ENCODE measurements at regions not wholly inside any gene's neighbourhood (a gene's known extent, or its start where the extent isn't known, plus 50 kb on each side); places are given as distances from the start of the nearest gene placed in this dataset.
A peak's percentile ranks its signal among the peaks of the same experiment; 100 is the strongest.
"Not testable (repeated sequence)": the region's sequence is repeated elsewhere in the genome, so short reads cannot be mapped to it uniquely, and the experiment has no call there.

DNA sequence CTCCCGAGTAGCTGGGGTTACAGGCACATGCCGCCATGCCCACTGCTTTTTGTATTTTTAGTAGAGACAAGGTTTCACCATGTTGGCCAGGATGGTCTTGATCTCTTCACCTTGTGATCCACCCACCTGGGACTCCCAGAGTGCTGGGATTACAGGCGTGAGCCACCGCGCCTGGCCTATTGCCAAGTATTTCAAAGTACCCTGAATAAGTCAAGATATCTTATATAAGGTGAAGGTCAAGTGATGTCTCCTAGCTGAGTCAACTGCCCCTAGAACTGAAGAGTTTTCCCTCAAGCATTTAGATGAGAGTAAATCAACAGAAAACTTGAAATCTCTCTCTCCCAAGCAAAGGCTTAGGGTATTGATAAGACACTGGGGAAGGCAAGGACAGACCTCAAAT, 63.9 kb downstream of the RPL22L1 start:
- WGBS, 3 donors: 90 to 94% (median 90%) methylated on average over 5 of the region's 5 CpGs
- Histone ChIP-seq H3K27me3 (ENCODE audit: control insufficient read depth in 3 of 3, insufficient read depth in 3 of 3, low read length in 3 of 3) (no peaks in the 10 kb centered on the region), H3K4me1 (ENCODE audit: control insufficient read depth in 3 of 3, insufficient read depth in 2 of 3, low read depth in 1 of 3, low read length in 2 of 3) (peaks cover 2 to 19% (median 4%) of the 10 kb centered on the region in 3 donors), H3K9me3 (ENCODE audit: control insufficient read depth in 2 of 2, insufficient read depth in 1 of 2, low read depth in 1 of 2, low read length in 1 of 2) (no peaks in the 10 kb centered on the region), H3K36me3 (ENCODE audit: control insufficient read depth in 3 of 3, insufficient read depth in 2 of 3, low read depth in 1 of 3, low read length in 3 of 3) (no peaks in the 10 kb centered on the region), H3K4me3 (ENCODE audit: low read depth in 1 of 3, low read length in 3 of 3) (no peak overlapping the region), H3K27ac (ENCODE audit: low read depth in 1 of 3, low read length in 2 of 3) (no peak overlapping the region)
- DNase-seq (no peak), FAIRE-seq (no peak)

DNA sequence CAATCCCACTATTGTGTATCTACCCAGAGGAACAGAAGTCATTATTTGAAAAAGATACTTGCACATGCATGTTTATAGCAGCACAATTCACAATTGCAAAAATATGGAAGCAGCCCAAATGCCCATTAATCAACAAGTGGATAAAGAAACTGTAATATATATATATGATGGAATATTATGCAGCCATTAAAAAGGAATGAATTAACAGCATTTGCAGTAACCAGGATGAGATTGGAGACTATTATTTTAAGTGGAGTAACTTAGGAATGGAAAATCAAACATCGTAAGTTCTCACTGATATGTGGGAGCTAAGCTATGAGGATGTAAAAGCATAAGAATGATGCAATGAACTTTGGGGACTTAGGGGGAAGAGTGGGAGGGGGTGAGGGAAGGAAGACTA, 64.7 kb downstream of the RPL22L1 start:
- H3K9me3 ChIP-seq (ENCODE audit: control insufficient read depth in 2 of 2, insufficient read depth in 1 of 2, low read depth in 1 of 2, low read length in 1 of 2); H3K4me3 ChIP-seq (ENCODE audit: low read depth in 1 of 3, low read length in 3 of 3); DNase-seq; H3K27ac ChIP-seq (ENCODE audit: low read depth in 1 of 3, low read length in 2 of 3); FAIRE-seq; H3K36me3 ChIP-seq (ENCODE audit: control insufficient read depth in 3 of 3, insufficient read depth in 2 of 3, low read depth in 1 of 3, low read length in 3 of 3); H3K27me3 ChIP-seq (ENCODE audit: control insufficient read depth in 3 of 3, insufficient read depth in 3 of 3, low read length in 3 of 3): not testable (repeated sequence)
- peaks cover 2 to 11% (median 4%) of the 10 kb centered on the region in 3 donors for H3K4me1 ChIP-seq (ENCODE audit: control insufficient read depth in 3 of 3, insufficient read depth in 2 of 3, low read depth in 1 of 3, low read length in 2 of 3)
- WGBS, 3 donors: 95 to 100% (median 97%) methylated on average over 1 of the region's 1 CpG

DNA sequence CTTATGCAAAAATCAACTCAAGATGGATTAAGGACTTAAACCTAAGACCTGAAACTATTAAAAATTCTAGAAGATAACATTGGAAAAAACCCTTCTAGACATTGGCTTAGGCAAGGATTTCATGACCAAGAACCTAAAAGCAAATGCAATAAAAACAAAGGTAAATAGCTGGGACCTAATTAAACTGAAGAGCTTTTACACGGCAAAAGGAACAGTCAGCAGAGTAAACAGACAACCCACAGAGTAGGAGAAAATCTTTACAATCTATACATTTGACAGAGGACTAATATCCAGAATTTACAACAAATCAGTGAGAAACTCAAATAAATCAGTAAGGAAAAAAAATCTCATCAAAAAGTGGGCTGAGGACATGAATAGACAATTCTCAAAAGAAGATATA, 65.4 kb downstream of the RPL22L1 start:
- not testable (repeated sequence) for DNase-seq; H3K9me3 ChIP-seq (ENCODE audit: control insufficient read depth in 2 of 2, insufficient read depth in 1 of 2, low read depth in 1 of 2, low read length in 1 of 2); H3K4me1 ChIP-seq (ENCODE audit: control insufficient read depth in 3 of 3, insufficient read depth in 2 of 3, low read depth in 1 of 3, low read length in 2 of 3); H3K4me3 ChIP-seq (ENCODE audit: low read depth in 1 of 3, low read length in 3 of 3); H3K27me3 ChIP-seq (ENCODE audit: control insufficient read depth in 3 of 3, insufficient read depth in 3 of 3, low read length in 3 of 3); H3K27ac ChIP-seq (ENCODE audit: low read depth in 1 of 3, low read length in 2 of 3); FAIRE-seq; H3K36me3 ChIP-seq (ENCODE audit: control insufficient read depth in 3 of 3, insufficient read depth in 2 of 3, low read depth in 1 of 3, low read length in 3 of 3)
- WGBS, 3 donors: 50 to 67% (median 58%) methylated on average over 1 of the region's 1 CpG

DNA sequence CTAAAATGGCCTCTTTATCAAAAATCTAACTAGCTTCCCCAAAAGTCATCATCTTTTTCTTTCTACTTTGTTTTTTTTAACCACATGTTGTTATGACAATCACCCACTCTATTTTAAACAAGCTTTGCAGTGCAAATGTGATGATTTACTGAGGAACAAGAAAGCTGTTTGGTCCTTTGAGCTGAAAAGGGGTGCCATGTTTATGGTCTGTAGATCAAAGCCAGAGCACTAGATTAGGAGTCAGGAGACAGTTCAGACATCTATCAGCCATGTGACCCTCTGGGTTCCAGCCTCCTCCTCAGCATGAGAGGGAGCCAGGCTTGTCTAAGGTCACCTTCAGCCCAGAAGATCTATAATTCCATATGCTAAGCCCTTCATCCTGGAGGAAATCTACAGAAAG, 65.9 kb downstream of the RPL22L1 start:
- Histone ChIP-seq H3K27ac (ENCODE audit: low read depth in 1 of 3, low read length in 2 of 3) (no peak overlapping the region), H3K4me3 (ENCODE audit: low read depth in 1 of 3, low read length in 3 of 3) (no peak overlapping the region), H3K9me3 (ENCODE audit: control insufficient read depth in 2 of 2, insufficient read depth in 1 of 2, low read depth in 1 of 2, low read length in 1 of 2) (no peaks in the 10 kb centered on the region), H3K36me3 (ENCODE audit: control insufficient read depth in 3 of 3, insufficient read depth in 2 of 3, low read depth in 1 of 3, low read length in 3 of 3) (no peaks in the 10 kb centered on the region), H3K27me3 (ENCODE audit: control insufficient read depth in 3 of 3, insufficient read depth in 3 of 3, low read length in 3 of 3) (no peaks in the 10 kb centered on the region), H3K4me1 (ENCODE audit: control insufficient read depth in 3 of 3, insufficient read depth in 2 of 3, low read depth in 1 of 3, low read length in 2 of 3) (peaks cover under 1 to 3% (median under 1%) of the 10 kb centered on the region in 3 donors)
- DNase-seq: no peak
- FAIRE-seq: no peak

DNA sequence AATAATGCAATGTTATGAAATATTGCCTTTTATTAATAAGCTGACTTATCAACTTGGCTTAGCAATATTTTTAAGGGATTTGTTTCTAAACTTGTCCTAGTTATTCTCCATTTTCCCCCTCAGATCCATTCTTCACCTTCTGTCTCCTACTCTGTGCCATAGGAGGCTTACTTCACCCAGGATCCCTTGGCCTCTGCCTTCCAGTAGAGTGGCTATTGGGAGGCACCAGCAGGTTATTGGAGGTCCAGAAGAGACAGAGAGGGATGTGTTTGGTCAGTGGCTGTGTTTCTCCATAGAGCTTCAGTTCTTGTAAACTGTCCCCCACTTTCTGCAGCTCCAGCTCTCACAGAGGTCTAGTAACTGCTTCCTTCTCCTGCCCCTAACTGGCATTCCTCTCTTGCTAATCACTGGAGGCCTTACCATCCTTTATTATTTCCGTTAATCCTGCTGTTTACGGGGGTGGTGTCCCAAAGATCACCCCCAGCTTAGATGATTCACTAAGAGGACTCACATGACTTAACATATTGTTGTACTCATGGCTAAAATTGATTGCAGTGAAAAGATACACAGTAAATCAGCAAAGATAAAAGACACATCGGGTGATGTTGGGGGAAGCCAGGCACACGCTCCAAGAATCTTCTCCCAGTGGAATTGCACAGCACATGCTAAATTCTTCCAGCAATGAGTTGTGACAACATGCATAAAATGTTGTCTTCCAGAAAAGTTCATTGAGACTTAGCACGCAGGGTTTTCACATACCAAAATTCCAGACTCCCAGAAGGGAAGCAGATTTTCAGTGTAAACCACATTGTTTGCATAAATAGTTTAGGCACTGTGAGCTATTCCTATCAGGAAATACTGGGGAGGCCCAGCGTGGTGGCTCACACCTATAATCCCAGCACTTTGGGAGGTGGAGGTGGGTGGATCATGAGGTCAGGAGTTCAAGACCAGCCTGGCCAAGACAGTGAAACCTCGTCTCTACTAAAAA, 67.5 kb downstream of the RPL22L1 start:
- H3K27ac ChIP-seq (ENCODE audit: low read depth in 1 of 3, low read length in 2 of 3): peak overlapping the region in 1 of 3 donors; percentile 71
- FAIRE-seq (no peak), DNase-seq (no peak)
- no peaks in the 10 kb centered on the region for H3K4me1 ChIP-seq (ENCODE audit: control insufficient read depth in 3 of 3, insufficient read depth in 2 of 3, low read depth in 1 of 3, low read length in 2 of 3)
- no peaks in the 10 kb centered on the region for H3K9me3 ChIP-seq (ENCODE audit: control insufficient read depth in 2 of 2, insufficient read depth in 1 of 2, low read depth in 1 of 2, low read length in 1 of 2)
- H3K4me3 ChIP-seq (ENCODE audit: low read depth in 1 of 3, low read length in 3 of 3): no peak overlapping the region
- 60 to 77% (median 70%) methylated on average over 7 of the region's 7 CpGs for WGBS, 3 donors
- H3K36me3 ChIP-seq (ENCODE audit: control insufficient read depth in 3 of 3, insufficient read depth in 2 of 3, low read depth in 1 of 3, low read length in 3 of 3): no peaks in the 10 kb centered on the region
- H3K27me3 ChIP-seq (ENCODE audit: control insufficient read depth in 3 of 3, insufficient read depth in 3 of 3, low read length in 3 of 3): no peaks in the 10 kb centered on the region

DNA sequence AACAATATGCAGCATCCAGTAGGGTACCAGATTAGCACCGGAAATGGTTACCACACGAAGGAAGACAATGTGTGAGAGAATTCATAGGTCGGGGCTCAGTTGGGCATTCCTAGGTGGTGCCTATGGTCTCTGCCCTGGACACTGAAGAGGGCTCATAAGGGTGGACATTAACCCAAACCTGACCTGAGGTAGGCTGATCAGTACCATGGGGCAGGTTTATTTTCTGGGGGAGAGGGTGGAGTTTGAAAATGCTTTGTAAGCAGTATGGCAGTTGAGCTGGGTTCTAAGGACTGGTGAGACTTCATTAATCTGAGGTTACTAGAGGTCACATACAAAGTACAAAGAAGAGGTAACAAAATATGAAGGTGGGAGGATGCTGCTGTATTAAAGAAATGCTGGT, 68.4 kb downstream of the RPL22L1 start:
- Histone ChIP-seq H3K9me3 (ENCODE audit: control insufficient read depth in 2 of 2, insufficient read depth in 1 of 2, low read depth in 1 of 2, low read length in 1 of 2) (no peaks in the 10 kb centered on the region), H3K27ac (ENCODE audit: low read depth in 1 of 3, low read length in 2 of 3) (no peak overlapping the region), H3K36me3 (ENCODE audit: control insufficient read depth in 3 of 3, insufficient read depth in 2 of 3, low read depth in 1 of 3, low read length in 3 of 3) (no peaks in the 10 kb centered on the region), H3K27me3 (ENCODE audit: control insufficient read depth in 3 of 3, insufficient read depth in 3 of 3, low read length in 3 of 3) (no peaks in the 10 kb centered on the region), H3K4me1 (ENCODE audit: control insufficient read depth in 3 of 3, insufficient read depth in 2 of 3, low read depth in 1 of 3, low read length in 2 of 3) (no peaks in the 10 kb centered on the region), H3K4me3 (ENCODE audit: low read depth in 1 of 3, low read length in 3 of 3) (no peak overlapping the region)
- FAIRE-seq (no peak), DNase-seq (no peak)
- WGBS, 3 donors: 91 to 100% (median 91%) methylated on average over 3 of the region's 3 CpGs

DNA sequence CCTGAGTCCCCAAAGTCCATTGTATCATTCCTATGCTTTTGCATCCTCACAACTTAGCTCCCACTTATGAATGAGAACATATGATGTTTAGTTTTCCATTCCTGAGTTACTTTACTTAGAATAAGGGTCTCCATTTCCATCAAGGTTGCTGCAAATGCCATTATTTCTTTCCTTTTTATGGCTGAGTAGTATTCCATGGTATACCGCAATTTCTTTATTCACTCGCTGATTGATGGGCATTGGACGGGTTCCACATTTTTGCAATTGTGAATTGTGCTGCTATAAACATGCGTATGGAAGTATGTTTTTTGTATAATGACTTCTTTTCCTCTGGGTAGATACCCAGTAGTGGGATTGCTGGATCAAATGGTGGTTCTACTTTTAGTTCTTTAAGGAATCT, 69.7 kb downstream of the RPL22L1 start:
- H3K27me3 ChIP-seq (ENCODE audit: control insufficient read depth in 3 of 3, insufficient read depth in 3 of 3, low read length in 3 of 3); H3K4me1 ChIP-seq (ENCODE audit: control insufficient read depth in 3 of 3, insufficient read depth in 2 of 3, low read depth in 1 of 3, low read length in 2 of 3); DNase-seq; H3K4me3 ChIP-seq (ENCODE audit: low read depth in 1 of 3, low read length in 3 of 3); H3K27ac ChIP-seq (ENCODE audit: low read depth in 1 of 3, low read length in 2 of 3); H3K9me3 ChIP-seq (ENCODE audit: control insufficient read depth in 2 of 2, insufficient read depth in 1 of 2, low read depth in 1 of 2, low read length in 1 of 2); FAIRE-seq; H3K36me3 ChIP-seq (ENCODE audit: control insufficient read depth in 3 of 3, insufficient read depth in 2 of 3, low read depth in 1 of 3, low read length in 3 of 3): not testable (repeated sequence)
- WGBS, 3 donors: 85 to 97% (median 94%) methylated on average over 4 of the region's 4 CpGs

DNA sequence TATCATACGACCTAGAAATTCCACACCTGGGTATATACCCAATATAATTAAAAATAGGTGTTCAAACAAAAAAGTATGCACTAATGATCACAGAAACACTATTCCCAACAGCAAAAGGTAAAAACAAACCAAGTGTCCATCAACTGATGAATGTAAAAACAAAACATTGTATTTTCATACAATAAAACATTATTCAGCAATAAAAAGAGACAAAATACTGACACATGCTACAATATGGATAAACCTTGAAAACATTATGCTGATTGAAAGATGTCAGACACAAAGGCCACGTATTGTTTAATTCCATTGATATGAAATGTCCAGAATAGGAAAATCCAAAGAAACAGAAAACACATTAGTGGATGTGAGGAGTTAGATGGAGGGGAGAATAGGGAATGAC, 71.0 kb downstream of the RPL22L1 start:
- WGBS, 3 donors: 77 to 94% (median 86%) methylated on average over 2 of the region's 2 CpGs
- H3K27ac ChIP-seq (ENCODE audit: low read depth in 1 of 3, low read length in 2 of 3): no peak overlapping the region
- no peaks in the 10 kb centered on the region for H3K27me3 ChIP-seq (ENCODE audit: control insufficient read depth in 3 of 3, insufficient read depth in 3 of 3, low read length in 3 of 3)
- H3K4me1 ChIP-seq (ENCODE audit: control insufficient read depth in 3 of 3, insufficient read depth in 2 of 3, low read depth in 1 of 3, low read length in 2 of 3): no peaks in the 10 kb centered on the region
- FAIRE-seq: no peak
- no peak overlapping the region for H3K4me3 ChIP-seq (ENCODE audit: low read depth in 1 of 3, low read length in 3 of 3)
- DNase-seq: no peak
- no peaks in the 10 kb centered on the region for H3K36me3 ChIP-seq (ENCODE audit: control insufficient read depth in 3 of 3, insufficient read depth in 2 of 3, low read depth in 1 of 3, low read length in 3 of 3)
- no peaks in the 10 kb centered on the region for H3K9me3 ChIP-seq (ENCODE audit: control insufficient read depth in 2 of 2, insufficient read depth in 1 of 2, low read depth in 1 of 2, low read length in 1 of 2)

DNA sequence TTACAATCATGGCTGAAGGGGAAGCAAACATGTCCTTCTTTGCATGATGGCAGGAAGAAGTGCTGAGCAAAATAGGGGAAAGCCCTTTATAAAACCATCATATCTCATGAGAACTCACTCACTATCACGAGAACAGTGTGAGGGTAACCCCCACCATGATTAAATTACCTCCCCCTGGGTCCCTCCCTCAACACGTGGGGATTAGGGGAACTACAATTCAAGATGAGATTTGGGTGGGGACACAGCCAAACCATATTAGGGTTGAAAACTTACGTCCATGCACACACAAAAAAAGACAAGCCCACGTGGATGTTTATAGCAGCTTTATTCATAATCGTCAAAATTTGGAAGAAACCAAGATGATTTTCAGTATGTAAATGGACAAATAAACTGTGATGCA, 72.3 kb downstream of the RPL22L1 start:
- WGBS, 3 donors: 73 to 85% (median 79%) methylated on average over 5 of the region's 5 CpGs
- Histone ChIP-seq H3K27ac (ENCODE audit: low read depth in 1 of 3, low read length in 2 of 3) (no peak overlapping the region), H3K4me3 (ENCODE audit: low read depth in 1 of 3, low read length in 3 of 3) (no peak overlapping the region), H3K36me3 (ENCODE audit: control insufficient read depth in 3 of 3, insufficient read depth in 2 of 3, low read depth in 1 of 3, low read length in 3 of 3) (no peaks in the 10 kb centered on the region), H3K4me1 (ENCODE audit: control insufficient read depth in 3 of 3, insufficient read depth in 2 of 3, low read depth in 1 of 3, low read length in 2 of 3) (no peaks in the 10 kb centered on the region), H3K27me3 (ENCODE audit: control insufficient read depth in 3 of 3, insufficient read depth in 3 of 3, low read length in 3 of 3) (no peaks in the 10 kb centered on the region), H3K9me3 (ENCODE audit: control insufficient read depth in 2 of 2, insufficient read depth in 1 of 2, low read depth in 1 of 2, low read length in 1 of 2) (no peaks in the 10 kb centered on the region)
- FAIRE-seq: no peak
- DNase-seq: no peak

Data from small intestine (tissue), 7 donors.